Stimulated activated naive B cell treated with anti-CD40 and anti-IgM and Interleukin-4, amounts not matched to agents 10 μg/mL and 1 μg/mL and 100 μg/mL, for 72 hours (primary cell): ENCODE measurements at regions not wholly inside any gene's neighbourhood (a gene's known extent, or its start where the extent isn't known, plus 50 kb on each side); places are given as distances from the start of the nearest gene placed in this dataset.
"Not testable (repeated sequence)": the region's sequence is repeated elsewhere in the genome, so short reads cannot be mapped to it uniquely, and the experiment has no call there.

Experiments used
- ATAC-seq, 2 donors: fragments of 150-1000 bp; cut with Tn5 transposase; replicated peaks; 2 replicates each; pipeline ENCODE4 v1.10.0; 2021; ENCODE audit warnings: moderate library complexity in 1 of 2
- DNase-seq: peaks from one replicate; pipeline ENCODE4 v3.0.0; 2021
- H3K27ac Mint-ChIP-seq: one replicate; pipeline ENCODE4 v1.8.0; 2022; ENCODE audit warnings: mild to moderate bottlenecking, mixed read lengths
- H3K27me3 Mint-ChIP-seq, 2 donors: one replicate each; pipeline ENCODE4 v1.8.0; 2022; ENCODE audit warnings: mixed read lengths in 2 of 2
- H3K36me3 Mint-ChIP-seq, 2 donors: one replicate each; pipeline ENCODE4 v1.8.0; 2022; ENCODE audit warnings: mixed read lengths in 2 of 2, mild to moderate bottlenecking in 1 of 2
- H3K4me1 Mint-ChIP-seq, 2 donors: one replicate each; pipeline ENCODE4 v1.8.0; 2022; ENCODE audit warnings: mixed read lengths in 2 of 2, mild to moderate bottlenecking in 1 of 2
- H3K4me3 Mint-ChIP-seq, 2 donors: one replicate each; pipeline ENCODE4 v1.8.0; 2022; ENCODE audit warnings: mild to moderate bottlenecking in 2 of 2, mixed read lengths in 2 of 2, moderate library complexity in 1 of 2
- H3K9me3 Mint-ChIP-seq, 2 donors: one replicate each; pipeline ENCODE4 v1.8.0; 2022; ENCODE audit warnings: mixed read lengths in 2 of 2, mild to moderate bottlenecking in 1 of 2

- peak; percentile 72 for DNase-seq
- H3K27me3 Mint-ChIP-seq = no peaks in the 10 kb centered on the region
- peaks cover 6 to 9% of the 10 kb centered on the region in 2 donors for H3K9me3 Mint-ChIP-seq
- H3K4me3 Mint-ChIP-seq = peak overlapping the region; percentile 76 to 80
- peaks cover 19 to 39% of the 10 kb centered on the region in 2 donors for H3K36me3 Mint-ChIP-seq
- H3K4me1 Mint-ChIP-seq = peaks cover 38 to 59% of the 10 kb centered on the region in 2 donors
- peak; percentile 81 to 86 for ATAC-seq
- H3K27ac Mint-ChIP-seq = peak overlapping the region; percentile 96
Observed at GRCh38 chr16:17027488-17028129, 443.2 kb downstream of the XYLT1 start.

- Mint-ChIP-seq H3K36me3 (peaks cover 22 to 54% of the 10 kb centered on the region in 2 donors), H3K4me1 (peaks cover 27 to 41% of the 10 kb centered on the region in 2 donors), H3K4me3 (no peak overlapping the region), H3K27ac (no peak overlapping the region), H3K27me3 (no peaks in the 10 kb centered on the region), H3K9me3 (peaks cover 6 to 13% of the 10 kb centered on the region in 2 donors)
- no peak for DNase-seq
- ATAC-seq = no peak
Observed at GRCh38 chr16:17029602-17030350, 441.0 kb downstream of the XYLT1 start.

- Mint-ChIP-seq H3K4me1 (peaks cover 17 to 23% of the 10 kb centered on the region in 2 donors), H3K27ac (peak overlapping the region; percentile 73), H3K9me3 (peaks cover 6 to 11% of the 10 kb centered on the region in 2 donors), H3K27me3 (no peaks in the 10 kb centered on the region), H3K4me3 (no peak overlapping the region), H3K36me3 (peaks cover 21 to 46% of the 10 kb centered on the region in 2 donors)
- DNase-seq = no peak
- ATAC-seq = peak in 1 of 2 donors; percentile 5
Observed at GRCh38 chr16:17031484-17032268, 439.1 kb downstream of the XYLT1 start.

GRCh38 chr16:17032332-17032731, 438.4 kb downstream of the XYLT1 start:
- H3K27me3 Mint-ChIP-seq = no peaks in the 10 kb centered on the region
- peaks cover 13 to 17% of the 10 kb centered on the region in 2 donors for H3K4me1 Mint-ChIP-seq
- no peak for DNase-seq
- peaks cover 6 to 11% of the 10 kb centered on the region in 2 donors for H3K9me3 Mint-ChIP-seq
- no peak for ATAC-seq
- peaks cover 21 to 46% of the 10 kb centered on the region in 2 donors for H3K36me3 Mint-ChIP-seq
- H3K27ac Mint-ChIP-seq = peak overlapping the region; percentile 20
- H3K4me3 Mint-ChIP-seq = no peak overlapping the region

- Mint-ChIP-seq H3K27me3 (no peaks in the 10 kb centered on the region), H3K36me3 (peaks cover 13 to 35% of the 10 kb centered on the region in 2 donors), H3K9me3 (peaks cover 6% of the 10 kb centered on the region in 2 donors), H3K4me1 (no peaks in the 10 kb centered on the region), H3K4me3 (no peak overlapping the region), H3K27ac (no peak overlapping the region)
- DNase-seq (no peak), ATAC-seq (no peak)
Observed at GRCh38 chr16:17034477-17035252, 436.1 kb downstream of the XYLT1 start.

GRCh38 chr16:17037499-17037898, 433.3 kb downstream of the XYLT1 start:
- Mint-ChIP-seq H3K9me3 (peaks cover 0 to 4% of the 10 kb centered on the region in 2 donors), H3K36me3 (peaks cover 3 to 17% of the 10 kb centered on the region in 2 donors), H3K4me3 (no peak overlapping the region), H3K27me3 (no peaks in the 10 kb centered on the region), H3K27ac (no peak overlapping the region), H3K4me1 (no peaks in the 10 kb centered on the region)
- ATAC-seq (no peak), DNase-seq (no peak)

- Mint-ChIP-seq H3K27ac (no peak overlapping the region), H3K27me3 (no peaks in the 10 kb centered on the region), H3K4me1 (no peaks in the 10 kb centered on the region), H3K4me3 (no peak overlapping the region), H3K9me3 (peaks cover 0 to 4% of the 10 kb centered on the region in 2 donors), H3K36me3 (peaks cover 3 to 9% of the 10 kb centered on the region in 2 donors)
- DNase-seq = no peak
- no peak for ATAC-seq
Observed at GRCh38 chr16:17038415-17038814, 432.3 kb downstream of the XYLT1 start.

GRCh38 chr16:17049109-17049508, 421.7 kb downstream of the XYLT1 start:
- Mint-ChIP-seq H3K4me1 (peaks cover 6 to 15% of the 10 kb centered on the region in 2 donors), H3K9me3 (peaks cover 15% of the 10 kb centered on the region in 2 donors), H3K36me3 (peaks cover 13 to 33% of the 10 kb centered on the region in 2 donors)
- not testable (repeated sequence) for ATAC-seq, H3K27ac Mint-ChIP-seq, H3K4me3 Mint-ChIP-seq, DNase-seq, H3K27me3 Mint-ChIP-seq

- peaks cover 0 to 6% of the 10 kb centered on the region in 2 donors for H3K27me3 Mint-ChIP-seq
- H3K36me3 Mint-ChIP-seq = peaks cover 15 to 37% of the 10 kb centered on the region in 2 donors
- peaks cover 15 to 16% of the 10 kb centered on the region in 2 donors for H3K9me3 Mint-ChIP-seq
- H3K4me3 Mint-ChIP-seq = no peak overlapping the region
- no peak overlapping the region for H3K27ac Mint-ChIP-seq
- ATAC-seq (no peak), DNase-seq (no peak)
- H3K4me1 Mint-ChIP-seq = peaks cover 6 to 15% of the 10 kb centered on the region in 2 donors
Observed at GRCh38 chr16:17050468-17050867, 420.3 kb downstream of the XYLT1 start.
